Liver (tissue), 3 donors: ENCODE measurements at regions not wholly inside any gene's neighbourhood (a gene's known extent, or its start where the extent isn't known, plus 50 kb on each side); places are given as distances from the start of the nearest gene placed in this dataset.

ENCODE experiments used
- EGR1 ChIP-seq, 2 donors: IDR thresholded peaks; 2 replicates each; pipeline ENCODE4 v1.6.1; 2016 to 2018; ENCODE audit warnings: antibody characterized with exemption in 2 of 2, low read depth in 2 of 2
- FOXA1 ChIP-seq: IDR thresholded peaks from 2 replicates; pipeline ENCODE4 v1.6.1; 2016; ENCODE audit warnings: antibody characterized with exemption
- FOXA2 ChIP-seq: IDR thresholded peaks from 2 replicates; pipeline ENCODE4 v1.6.1; 2016; ENCODE audit warnings: antibody characterized with exemption
- GABPA ChIP-seq, 2 donors: IDR thresholded peaks in 1 of 2; conservative IDR thresholded peaks in 1 of 2; 2 replicates each; pipeline ENCODE4 v1.6.1; 2016; ENCODE audit warnings: antibody characterized with exemption in 2 of 2, mild to moderate bottlenecking in 1 of 2, moderate library complexity in 1 of 2
- HNF4A ChIP-seq, 2 donors: conservative IDR thresholded peaks; 2 replicates each; pipeline ENCODE4 v1.6.1; 2016; ENCODE audit warnings: antibody characterized with exemption in 2 of 2, mild to moderate bottlenecking in 2 of 2
- JUND ChIP-seq, 2 donors: IDR thresholded peaks; 2 replicates each; pipeline ENCODE4 v1.6.1; 2016; ENCODE audit warnings: antibody characterized with exemption in 2 of 2
- NR2F2 ChIP-seq: IDR thresholded peaks from 2 replicates; pipeline ENCODE4 v1.6.1; 2016; ENCODE audit warnings: antibody characterized with exemption
- RAD21 ChIP-seq, 2 donors: IDR thresholded peaks; 2 replicates each; pipeline ENCODE4 v1.6.1; 2016; ENCODE audit warnings: antibody characterized with exemption in 2 of 2, mild to moderate bottlenecking in 2 of 2
- RXRA ChIP-seq, 2 donors: IDR thresholded peaks; 2 replicates each; pipeline ENCODE4 v1.6.1; 2017 to 2018; ENCODE audit warnings: antibody characterized with exemption in 2 of 2, mild to moderate bottlenecking in 1 of 2
- TAF1 ChIP-seq: conservative IDR thresholded peaks from 2 replicates; pipeline ENCODE4 v1.6.1; 2016; ENCODE audit warnings: antibody characterized with exemption, mild to moderate bottlenecking
- YY1 ChIP-seq: IDR thresholded peaks from 2 replicates; pipeline ENCODE4 v1.6.1; 2016; ENCODE audit warnings: antibody characterized with exemption, mild to moderate bottlenecking
- TF ChIP-seq, protein P1 (sequence below): fragments of 150-350 bp; IDR thresholded peaks from 2 replicates; pipeline ENCODE4 v1.5.1; 2017; ENCODE audit warnings: improper control_type of control experiment, low read depth, low read length; ENCODE audit not compliant: missing input control
- TF ChIP-seq, protein P2 (sequence below): IDR thresholded peaks from 2 replicates; pipeline ENCODE4 v1.6.1; 2016; ENCODE audit warnings: antibody characterized with exemption
- TF ChIP-seq, protein P3 (sequence below): IDR thresholded peaks from 2 replicates; pipeline ENCODE4 v1.6.1; 2016; ENCODE audit warnings: antibody characterized with exemption, mild to moderate bottlenecking
- donor health status: healthy.
- donor health status: healthy.

DNA sequence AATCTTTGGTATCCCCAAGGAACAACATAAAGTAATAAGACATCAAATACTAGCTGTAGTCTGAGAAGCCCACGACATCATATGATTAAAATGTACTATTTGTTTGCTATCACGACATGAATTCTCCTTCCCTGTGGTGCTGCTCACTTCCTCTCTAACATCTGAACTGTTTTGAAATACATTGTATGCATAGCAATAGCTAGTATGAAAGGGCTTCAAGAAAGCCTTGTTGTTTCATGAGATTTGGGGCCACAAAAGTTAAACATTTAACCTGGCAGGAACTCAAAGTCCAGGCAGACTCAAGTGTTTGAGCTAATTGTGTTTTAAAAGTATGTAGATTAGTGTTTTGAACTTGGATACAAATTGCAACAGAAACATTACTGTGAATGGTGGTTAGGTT, 237.4 kb upstream of the PTGER4 start:
- TF ChIP-seq, protein P1, sequence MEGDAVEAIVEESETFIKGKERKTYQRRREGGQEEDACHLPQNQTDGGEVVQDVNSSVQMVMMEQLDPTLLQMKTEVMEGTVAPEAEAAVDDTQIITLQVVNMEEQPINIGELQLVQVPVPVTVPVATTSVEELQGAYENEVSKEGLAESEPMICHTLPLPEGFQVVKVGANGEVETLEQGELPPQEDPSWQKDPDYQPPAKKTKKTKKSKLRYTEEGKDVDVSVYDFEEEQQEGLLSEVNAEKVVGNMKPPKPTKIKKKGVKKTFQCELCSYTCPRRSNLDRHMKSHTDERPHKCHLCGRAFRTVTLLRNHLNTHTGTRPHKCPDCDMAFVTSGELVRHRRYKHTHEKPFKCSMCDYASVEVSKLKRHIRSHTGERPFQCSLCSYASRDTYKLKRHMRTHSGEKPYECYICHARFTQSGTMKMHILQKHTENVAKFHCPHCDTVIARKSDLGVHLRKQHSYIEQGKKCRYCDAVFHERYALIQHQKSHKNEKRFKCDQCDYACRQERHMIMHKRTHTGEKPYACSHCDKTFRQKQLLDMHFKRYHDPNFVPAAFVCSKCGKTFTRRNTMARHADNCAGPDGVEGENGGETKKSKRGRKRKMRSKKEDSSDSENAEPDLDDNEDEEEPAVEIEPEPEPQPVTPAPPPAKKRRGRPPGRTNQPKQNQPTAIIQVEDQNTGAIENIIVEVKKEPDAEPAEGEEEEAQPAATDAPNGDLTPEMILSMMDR = no peak
- no peak for TF ChIP-seq EGR1 (IDR thresholded peaks at IDR 0.05; ENCODE audit: low read depth in 2 of 2)
- TF ChIP-seq, protein P2, sequence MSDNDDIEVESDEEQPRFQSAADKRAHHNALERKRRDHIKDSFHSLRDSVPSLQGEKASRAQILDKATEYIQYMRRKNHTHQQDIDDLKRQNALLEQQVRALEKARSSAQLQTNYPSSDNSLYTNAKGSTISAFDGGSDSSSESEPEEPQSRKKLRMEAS = no peak
- TF ChIP-seq RAD21 (IDR thresholded peaks at IDR 0.05) = no peak
- TF ChIP-seq, protein P3, sequence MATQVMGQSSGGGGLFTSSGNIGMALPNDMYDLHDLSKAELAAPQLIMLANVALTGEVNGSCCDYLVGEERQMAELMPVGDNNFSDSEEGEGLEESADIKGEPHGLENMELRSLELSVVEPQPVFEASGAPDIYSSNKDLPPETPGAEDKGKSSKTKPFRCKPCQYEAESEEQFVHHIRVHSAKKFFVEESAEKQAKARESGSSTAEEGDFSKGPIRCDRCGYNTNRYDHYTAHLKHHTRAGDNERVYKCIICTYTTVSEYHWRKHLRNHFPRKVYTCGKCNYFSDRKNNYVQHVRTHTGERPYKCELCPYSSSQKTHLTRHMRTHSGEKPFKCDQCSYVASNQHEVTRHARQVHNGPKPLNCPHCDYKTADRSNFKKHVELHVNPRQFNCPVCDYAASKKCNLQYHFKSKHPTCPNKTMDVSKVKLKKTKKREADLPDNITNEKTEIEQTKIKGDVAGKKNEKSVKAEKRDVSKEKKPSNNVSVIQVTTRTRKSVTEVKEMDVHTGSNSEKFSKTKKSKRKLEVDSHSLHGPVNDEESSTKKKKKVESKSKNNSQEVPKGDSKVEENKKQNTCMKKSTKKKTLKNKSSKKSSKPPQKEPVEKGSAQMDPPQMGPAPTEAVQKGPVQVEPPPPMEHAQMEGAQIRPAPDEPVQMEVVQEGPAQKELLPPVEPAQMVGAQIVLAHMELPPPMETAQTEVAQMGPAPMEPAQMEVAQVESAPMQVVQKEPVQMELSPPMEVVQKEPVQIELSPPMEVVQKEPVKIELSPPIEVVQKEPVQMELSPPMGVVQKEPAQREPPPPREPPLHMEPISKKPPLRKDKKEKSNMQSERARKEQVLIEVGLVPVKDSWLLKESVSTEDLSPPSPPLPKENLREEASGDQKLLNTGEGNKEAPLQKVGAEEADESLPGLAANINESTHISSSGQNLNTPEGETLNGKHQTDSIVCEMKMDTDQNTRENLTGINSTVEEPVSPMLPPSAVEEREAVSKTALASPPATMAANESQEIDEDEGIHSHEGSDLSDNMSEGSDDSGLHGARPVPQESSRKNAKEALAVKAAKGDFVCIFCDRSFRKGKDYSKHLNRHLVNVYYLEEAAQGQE = no peak
- no peak for TF ChIP-seq GABPA (IDR thresholded peaks at IDR 0.05 in 1 of 2, conservative IDR thresholded peaks at IDR 0.05 in 1 of 2)
- TF ChIP-seq JUND (IDR thresholded peaks at IDR 0.05) = no peak
- no peak for TF ChIP-seq RXRA (IDR thresholded peaks at IDR 0.05)
- no peak for TF ChIP-seq NR2F2
- no peak for TF ChIP-seq FOXA1
- TF ChIP-seq HNF4A (conservative IDR thresholded peaks at IDR 0.05) = no peak
- TF ChIP-seq FOXA2 = no peak
- no peak for TF ChIP-seq YY1
- TF ChIP-seq TAF1 = no peak
